ENCODE measurements at regions not wholly inside any gene's neighbourhood (a gene's known extent, or its start where the extent isn't known, plus 50 kb on each side); places are given as distances from the start of the nearest gene placed in this dataset.
A peak's percentile ranks its signal among the peaks of the same experiment; 100 is the strongest.

DNA sequence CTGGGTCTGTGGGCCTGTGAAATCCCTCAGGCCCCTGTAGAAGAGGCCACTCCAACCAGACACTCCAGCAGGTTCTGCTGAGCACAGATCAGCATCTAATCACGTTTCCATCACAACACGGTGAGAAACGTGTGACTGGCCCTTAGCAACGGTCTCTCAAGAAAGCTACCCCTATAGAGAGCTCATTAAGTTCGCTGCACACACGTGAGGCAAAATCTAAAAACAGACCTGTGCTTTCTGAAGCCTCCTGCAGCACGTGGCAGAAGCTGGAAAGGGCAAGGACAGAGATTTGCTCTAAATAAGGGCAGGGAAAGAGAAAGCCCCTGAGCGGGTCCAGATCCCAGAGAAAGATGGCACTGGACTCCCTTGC, 56.5 kb downstream of the GPR6 start:
- no peak overlapping the region for H2AFZ ChIP-seq (ENCODE audit: low read depth, low read length)
- no peaks in the 10 kb centered on the region for H3K27me3 ChIP-seq (ENCODE audit: insufficient read depth, low read depth, low read length)
- H3K79me2 ChIP-seq (replicated peaks; ENCODE audit: insufficient read depth, low read length): no peaks in the 10 kb centered on the region
- H3K9me3 ChIP-seq (ENCODE audit: low read length): no peaks in the 10 kb centered on the region
- no peaks in the 10 kb centered on the region for H3K9me2 ChIP-seq (ENCODE audit: insufficient read depth, low read length)
- no peaks in the 10 kb centered on the region for H4K20me1 ChIP-seq (ENCODE audit: insufficient read depth)
- H3K4me3 ChIP-seq (ENCODE audit: low read length): no peak overlapping the region
- H3K9ac ChIP-seq (ENCODE audit: low read length): peak overlapping the region; percentile 38
- H3K36me3 ChIP-seq (ENCODE audit: insufficient read depth, low read length): no peaks in the 10 kb centered on the region
- H3K4me2 ChIP-seq (ENCODE audit: low read length): no peak overlapping the region
- no peaks in the 10 kb centered on the region for H3F3A ChIP-seq (ENCODE audit: insufficient read depth, low read length, poor library complexity, severe bottlenecking)
- TF ChIP-seq MXI1 (conservative IDR thresholded peaks at IDR 0.05; ENCODE audit: poor library complexity, severe bottlenecking) (peak; percentile 64), RAD21 (conservative IDR thresholded peaks at IDR 0.05) (no peak), EZH2 (IDR thresholded peaks at IDR 0.05; ENCODE audit: borderline replicate concordance, insufficient read depth, low read length, poor library complexity, severe bottlenecking) (no peak), EP300 (conservative IDR thresholded peaks at IDR 0.05; ENCODE audit: poor library complexity, severe bottlenecking) (peak; percentile 48), TAF1 (IDR thresholded peaks at IDR 0.05; ENCODE audit: low read depth) (no peak), POLR2AphosphoS5 (IDR thresholded peaks at IDR 0.05) (peak; percentile 54)
- TF ChIP-seq, protein P1, sequence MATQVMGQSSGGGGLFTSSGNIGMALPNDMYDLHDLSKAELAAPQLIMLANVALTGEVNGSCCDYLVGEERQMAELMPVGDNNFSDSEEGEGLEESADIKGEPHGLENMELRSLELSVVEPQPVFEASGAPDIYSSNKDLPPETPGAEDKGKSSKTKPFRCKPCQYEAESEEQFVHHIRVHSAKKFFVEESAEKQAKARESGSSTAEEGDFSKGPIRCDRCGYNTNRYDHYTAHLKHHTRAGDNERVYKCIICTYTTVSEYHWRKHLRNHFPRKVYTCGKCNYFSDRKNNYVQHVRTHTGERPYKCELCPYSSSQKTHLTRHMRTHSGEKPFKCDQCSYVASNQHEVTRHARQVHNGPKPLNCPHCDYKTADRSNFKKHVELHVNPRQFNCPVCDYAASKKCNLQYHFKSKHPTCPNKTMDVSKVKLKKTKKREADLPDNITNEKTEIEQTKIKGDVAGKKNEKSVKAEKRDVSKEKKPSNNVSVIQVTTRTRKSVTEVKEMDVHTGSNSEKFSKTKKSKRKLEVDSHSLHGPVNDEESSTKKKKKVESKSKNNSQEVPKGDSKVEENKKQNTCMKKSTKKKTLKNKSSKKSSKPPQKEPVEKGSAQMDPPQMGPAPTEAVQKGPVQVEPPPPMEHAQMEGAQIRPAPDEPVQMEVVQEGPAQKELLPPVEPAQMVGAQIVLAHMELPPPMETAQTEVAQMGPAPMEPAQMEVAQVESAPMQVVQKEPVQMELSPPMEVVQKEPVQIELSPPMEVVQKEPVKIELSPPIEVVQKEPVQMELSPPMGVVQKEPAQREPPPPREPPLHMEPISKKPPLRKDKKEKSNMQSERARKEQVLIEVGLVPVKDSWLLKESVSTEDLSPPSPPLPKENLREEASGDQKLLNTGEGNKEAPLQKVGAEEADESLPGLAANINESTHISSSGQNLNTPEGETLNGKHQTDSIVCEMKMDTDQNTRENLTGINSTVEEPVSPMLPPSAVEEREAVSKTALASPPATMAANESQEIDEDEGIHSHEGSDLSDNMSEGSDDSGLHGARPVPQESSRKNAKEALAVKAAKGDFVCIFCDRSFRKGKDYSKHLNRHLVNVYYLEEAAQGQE (IDR thresholded peaks at IDR 0.05; ENCODE audit: borderline replicate concordance): no peak
- TF ChIP-seq, protein P2, sequence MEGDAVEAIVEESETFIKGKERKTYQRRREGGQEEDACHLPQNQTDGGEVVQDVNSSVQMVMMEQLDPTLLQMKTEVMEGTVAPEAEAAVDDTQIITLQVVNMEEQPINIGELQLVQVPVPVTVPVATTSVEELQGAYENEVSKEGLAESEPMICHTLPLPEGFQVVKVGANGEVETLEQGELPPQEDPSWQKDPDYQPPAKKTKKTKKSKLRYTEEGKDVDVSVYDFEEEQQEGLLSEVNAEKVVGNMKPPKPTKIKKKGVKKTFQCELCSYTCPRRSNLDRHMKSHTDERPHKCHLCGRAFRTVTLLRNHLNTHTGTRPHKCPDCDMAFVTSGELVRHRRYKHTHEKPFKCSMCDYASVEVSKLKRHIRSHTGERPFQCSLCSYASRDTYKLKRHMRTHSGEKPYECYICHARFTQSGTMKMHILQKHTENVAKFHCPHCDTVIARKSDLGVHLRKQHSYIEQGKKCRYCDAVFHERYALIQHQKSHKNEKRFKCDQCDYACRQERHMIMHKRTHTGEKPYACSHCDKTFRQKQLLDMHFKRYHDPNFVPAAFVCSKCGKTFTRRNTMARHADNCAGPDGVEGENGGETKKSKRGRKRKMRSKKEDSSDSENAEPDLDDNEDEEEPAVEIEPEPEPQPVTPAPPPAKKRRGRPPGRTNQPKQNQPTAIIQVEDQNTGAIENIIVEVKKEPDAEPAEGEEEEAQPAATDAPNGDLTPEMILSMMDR (IDR thresholded peaks at IDR 0.05; ENCODE audit: poor library complexity, severe bottlenecking): no peak
- H3K27ac ChIP-seq (ENCODE audit: low read length): peak overlapping the region; percentile 79

DNA sequence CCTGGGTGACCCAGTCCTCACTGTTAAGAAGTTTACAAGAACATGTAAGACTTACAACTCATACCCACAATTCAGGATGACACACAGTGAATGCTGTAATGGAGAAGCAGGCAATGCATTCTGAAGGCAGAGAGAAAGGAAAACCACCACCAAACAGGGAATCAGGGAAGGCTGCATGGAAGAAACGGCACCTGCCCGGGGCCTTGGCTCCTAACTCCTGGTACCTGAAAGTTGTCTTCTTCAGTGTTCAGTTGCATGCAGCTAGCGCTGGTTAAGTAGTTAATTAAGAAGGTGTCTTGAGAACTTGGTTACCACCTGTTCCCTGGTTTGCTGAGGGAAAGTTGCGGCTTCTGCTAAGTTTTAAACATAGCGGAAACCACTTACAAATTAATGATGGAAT, 57.2 kb downstream of the GPR6 start:
- TF ChIP-seq SMC3 (conservative IDR thresholded peaks at IDR 0.05; ENCODE audit: poor library complexity) (no peak), EZH2 (IDR thresholded peaks at IDR 0.05; ENCODE audit: borderline replicate concordance, insufficient read depth, low read length, poor library complexity, severe bottlenecking) (no peak), MXI1 (conservative IDR thresholded peaks at IDR 0.05; ENCODE audit: poor library complexity, severe bottlenecking) (no peak), TAF1 (IDR thresholded peaks at IDR 0.05; ENCODE audit: low read depth) (no peak)
- TF ChIP-seq, protein P1 (IDR thresholded peaks at IDR 0.05; ENCODE audit: borderline replicate concordance): no peak
- TF ChIP-seq, protein P2 (IDR thresholded peaks at IDR 0.05; ENCODE audit: poor library complexity, severe bottlenecking): no peak
- Histone ChIP-seq H3K4me3 (ENCODE audit: low read length) (no peak overlapping the region), H2AFZ (ENCODE audit: low read depth, low read length) (no peak overlapping the region), H3K27ac (ENCODE audit: low read length) (peak overlapping the region; percentile 79), H3K79me2 (replicated peaks; ENCODE audit: insufficient read depth, low read length) (no peaks in the 10 kb centered on the region), H3K9me2 (ENCODE audit: insufficient read depth, low read length) (no peaks in the 10 kb centered on the region), H3K27me3 (ENCODE audit: insufficient read depth, low read depth, low read length) (no peaks in the 10 kb centered on the region), H3K9ac (ENCODE audit: low read length) (peak overlapping the region; percentile 22), H3K36me3 (ENCODE audit: insufficient read depth, low read length) (no peaks in the 10 kb centered on the region), H3K4me2 (ENCODE audit: low read length) (no peak overlapping the region), H3K9me3 (ENCODE audit: low read length) (no peaks in the 10 kb centered on the region), H4K20me1 (ENCODE audit: insufficient read depth) (no peaks in the 10 kb centered on the region), H3F3A (ENCODE audit: insufficient read depth, low read length, poor library complexity, severe bottlenecking) (no peaks in the 10 kb centered on the region)
